PC-9 (cell line): ENCODE measurements at regions not wholly inside any gene's neighbourhood (a gene's known extent, or its start where the extent isn't known, plus 50 kb on each side); places are given as distances from the start of the nearest gene placed in this dataset.

Source experiments
- BruUV-seq: library from RNA; stranded (reverse); fragments of 400-500 nt; replicated peaks from 2 replicates; lab custom pipeline; 2021; lab: Mats Ljungman, UMichigan
- CTCF ChIA-PET: fragments of 300-600 bp; sonication (Branson Sonifier 250); formaldehyde crosslinking; loops from one replicate; lab custom pipeline; 2022; ENCODE audit warnings: antibody characterized with exemption; lab: Charles Lee
- POLR2A ChIA-PET: fragments of 300-600 bp; sonication (Branson Sonifier 250); formaldehyde crosslinking; loops from one replicate; lab custom pipeline; 2022; ENCODE audit warnings: antibody characterized with exemption; ENCODE audit not compliant: unreplicated experiment; lab: Charles Lee
- DNase-seq, 2 experiments: peaks; one replicate each; pipeline versions ENCODE4 v3.0.0 to v3.0.0-alpha.2; 2015 to 2022; ENCODE audit warnings: mixed read lengths in 1 of 2
- H2AFZ ChIP-seq: fragments of 200-600 bp; sonication (generic); 2 replicates; pipeline ENCODE4 v1.8.1; 2017; ENCODE audit warnings: antibody characterized with exemption
- H3F3A ChIP-seq: fragments of 200-600 bp; sonication (generic); 2 replicates; pipeline ENCODE4 v1.8.1; 2017; ENCODE audit warnings: antibody characterized with exemption, mild to moderate bottlenecking, low read depth; ENCODE audit not compliant: insufficient read depth
- H3K27ac ChIP-seq: fragments of 200-600 bp; sonication (generic); 2 replicates; pipeline ENCODE4 v1.6.1; 2016; ENCODE audit warnings: mixed run types
- H3K27me3 ChIP-seq: fragments of 200-600 bp; sonication (generic); 2 replicates; pipeline ENCODE4 v1.6.1; 2016; ENCODE audit warnings: low read depth, mixed run types; ENCODE audit not compliant: insufficient read depth
- H3K36me3 ChIP-seq: fragments of 200-600 bp; sonication (generic); 2 replicates; pipeline ENCODE4 v1.6.1; 2016; ENCODE audit warnings: low read depth, mixed run types
- H3K4me1 ChIP-seq: fragments of 200-600 bp; sonication (generic); replicated peaks from 2 replicates; pipeline ENCODE4 v1.6.1; 2016; ENCODE audit warnings: mixed run types; ENCODE audit not compliant: insufficient read depth
- H3K4me2 ChIP-seq: fragments of 200-600 bp; sonication (generic); 2 replicates; pipeline ENCODE4 v1.6.1; 2017; ENCODE audit warnings: mixed run types
- H3K4me3 ChIP-seq: fragments of 200-600 bp; sonication (generic); 2 replicates; pipeline ENCODE4 v1.6.1; 2016; ENCODE audit warnings: mixed run types
- H3K79me2 ChIP-seq: fragments of 200-600 bp; sonication (generic); 2 replicates; pipeline ENCODE4 v1.6.1; 2017; ENCODE audit warnings: low read depth, mixed run types
- H3K9me2 ChIP-seq: fragments of 200-600 bp; sonication (generic); 2 replicates; pipeline ENCODE4 v1.8.1; 2017; ENCODE audit warnings: mild to moderate bottlenecking; ENCODE audit not compliant: insufficient read depth
- H3K9me3 ChIP-seq: fragments of 200-600 bp; sonication (generic); 2 replicates; pipeline ENCODE4 v1.8.1; 2016; ENCODE audit warnings: low read depth; ENCODE audit not compliant: insufficient read depth
- H4K20me1 ChIP-seq: fragments of 200-600 bp; sonication (generic); 2 replicates; pipeline ENCODE4 v1.8.1; 2017; ENCODE audit not compliant: insufficient read depth
- CTCF ChIP-seq: fragments of 200-600 bp; sonication (generic); conservative IDR thresholded peaks from 2 replicates; pipeline ENCODE4 v1.6.1; 2017; ENCODE audit warnings: mixed run types, antibody characterized with exemption, mild to moderate bottlenecking, moderate library complexity
- EZH2 ChIP-seq: fragments of 200-600 bp; sonication (generic); IDR thresholded peaks from 2 replicates; pipeline ENCODE4 v1.8.0; 2017; ENCODE audit warnings: antibody characterized with exemption, low read depth
- intact Hi-C: fragments of 100-400 bp; cut with micrococcal nuclease; formaldehyde crosslinking; loops from one replicate; pipeline ENCODE4 v1.10.0; 2022; ENCODE audit not compliant: unreplicated experiment

DNA sequence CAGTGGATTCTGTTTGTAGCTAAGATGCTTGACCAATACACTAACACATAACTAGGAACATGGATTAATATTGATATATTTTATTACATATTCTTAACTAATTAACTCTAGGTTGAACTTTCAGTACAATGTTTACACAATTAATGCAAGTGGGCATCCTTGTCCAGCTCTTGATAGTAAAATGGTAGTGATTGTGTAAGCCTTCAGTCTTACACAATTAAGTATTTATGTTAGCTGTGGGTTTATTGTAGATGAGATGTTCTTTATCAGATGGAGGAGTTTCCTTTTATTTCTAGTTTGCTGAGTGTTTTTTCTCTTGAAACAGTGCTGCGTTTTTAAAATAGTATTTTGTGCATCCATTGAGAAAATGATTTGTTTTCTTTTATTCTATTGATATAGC is 1210.8 kb downstream of the CDH12 start:
- intact Hi-C loops, result no loop called here
- H3K4me2 ChIP-seq, result no peak overlapping the region
- no peaks in the 10 kb centered on the region for H3K79me2 ChIP-seq
- H2AFZ ChIP-seq, result no peak overlapping the region
- H3K36me3 ChIP-seq, result no peaks in the 10 kb centered on the region
- no peaks in the 10 kb centered on the region for H3K9me3 ChIP-seq
- ChIA-PET CTCF (no interaction called here), POLR2A (interaction anchor here (0.6 kb wide), 1 partner anchor 1023 kb away, joined by 5 read pairs; no protein-coding TSS in a partner anchor)
- H4K20me1 ChIP-seq, result no peaks in the 10 kb centered on the region; the same call in 1 of the 2 replicates
- H3K4me1 ChIP-seq, result no peaks in the 10 kb centered on the region
- H3K27me3 ChIP-seq, result no peaks in the 10 kb centered on the region
- no peak overlapping the region for H3K4me3 ChIP-seq
- no peaks in the 10 kb centered on the region for H3F3A ChIP-seq
- H3K27ac ChIP-seq, result no peak overlapping the region
- no TSS peak for BruUV-seq
- H3K9me2 ChIP-seq, result 0 out of 2 replicates have a peak, but pooled peaks cover 3% of the 10 kb centered on the region
- no peak for DNase-seq
- no peak for TF ChIP-seq CTCF
- TF ChIP-seq EZH2, result no peak

- DNase-seq, result no peak
- no peak for TF ChIP-seq EZH2
- no peak for TF ChIP-seq CTCF
- Histone ChIP-seq H4K20me1 (no peaks in the 10 kb centered on the region), H3K27ac (no peak overlapping the region), H3F3A (no peaks in the 10 kb centered on the region), H3K79me2 (no peaks in the 10 kb centered on the region), H3K9me3 (no peaks in the 10 kb centered on the region), H3K36me3 (no peaks in the 10 kb centered on the region), H3K4me3 (no peak overlapping the region), H3K27me3 (no peaks in the 10 kb centered on the region), H3K9me2 (no peaks in the 10 kb centered on the region), H3K4me1 (no peaks in the 10 kb centered on the region), H2AFZ (no peak overlapping the region), H3K4me2 (no peak overlapping the region)
- POLR2A ChIA-PET, result no interaction called here
- intact Hi-C loops, result loop anchor here (5.0 kb wide), 1 partner anchor 78 kb away; no protein-coding TSS in a partner anchor
- no TSS peak for BruUV-seq
- CTCF ChIA-PET, result no interaction called here
Measured at GRCh38 chr5:21623831-21624230, 1229.3 kb downstream of the CDH12 start.

GRCh38 chr5:21615195-21615765 is 1237.9 kb downstream of the CDH12 start:
- CTCF ChIA-PET, result no interaction called here
- H3K4me1 ChIP-seq, result no peaks in the 10 kb centered on the region

More at GRCh38 chr5:21615195-21615765, 1237.9 kb downstream of the CDH12 start:
- no peak overlapping the region for H3K4me3 ChIP-seq
- DNase-seq, result peak in 1 of 2 experiments; percentile 34
- H3K9me2 ChIP-seq, result no peaks in the 10 kb centered on the region
- no TSS peak for BruUV-seq
- intact Hi-C loops, result no loop called here
- POLR2A ChIA-PET, result no interaction called here
- H3K79me2 ChIP-seq, result no peaks in the 10 kb centered on the region
- no peak for TF ChIP-seq EZH2
- TF ChIP-seq CTCF, result no peak
- no peaks in the 10 kb centered on the region for H3F3A ChIP-seq
- H3K27ac ChIP-seq, result no peak overlapping the region
- no peaks in the 10 kb centered on the region for H3K36me3 ChIP-seq
- no peaks in the 10 kb centered on the region for H3K9me3 ChIP-seq
- no peak overlapping the region for H2AFZ ChIP-seq
- H3K27me3 ChIP-seq, result no peaks in the 10 kb centered on the region
- no peaks in the 10 kb centered on the region for H4K20me1 ChIP-seq
- H3K4me2 ChIP-seq, result no peak overlapping the region
